WERI-Rb-1 (cell line): ENCODE measurements at regions not wholly inside any gene's neighbourhood (a gene's known extent, or its start where the extent isn't known, plus 50 kb on each side); places are given as distances from the start of the nearest gene placed in this dataset.

Source experiments
- DNase-seq: peaks from one replicate; pipeline ENCODE4 v3.0.0-alpha.2; 2020
- H3K27ac ChIP-seq: fragments of 250-450 bp; sonication (Bioruptor Pico); 2 replicates; pipeline ENCODE4 v1.5.1; 2020; ENCODE audit warnings: mild to moderate bottlenecking, moderate library complexity
- H3K27me3 ChIP-seq: fragments of 250-450 bp; sonication (Bioruptor Pico); 2 replicates; pipeline ENCODE4 v1.5.1; 2021; ENCODE audit warnings: mild to moderate bottlenecking, low read depth, moderate library complexity; ENCODE audit not compliant: insufficient read depth, severe bottlenecking
- H3K36me3 ChIP-seq: fragments of 250-450 bp; sonication (Bioruptor Pico); 2 replicates; pipeline ENCODE4 v1.5.1; 2020; ENCODE audit warnings: mild to moderate bottlenecking, moderate library complexity
- H3K4me3 ChIP-seq: 2 replicates; pipeline ENCODE4 v1.5.1; 2011; ENCODE audit warnings: low read depth, mild to moderate bottlenecking, control low read depth, low read length
- H3K9me3 ChIP-seq: fragments of 250-450 bp; sonication (Bioruptor Pico); 2 replicates; pipeline ENCODE4 v1.5.1; 2021; ENCODE audit warnings: mild to moderate bottlenecking, moderate library complexity; ENCODE audit not compliant: severe bottlenecking
- CTCF ChIP-seq: IDR thresholded peaks from 2 replicates; pipeline ENCODE4 v1.5.1; 2011; ENCODE audit warnings: low read depth, mild to moderate bottlenecking, control low read depth, inconsistent platforms, low read length

GRCh38 chr22:48306785-48307510 is 1520.7 kb downstream of the BRD1 start:
- Histone ChIP-seq H3K27ac (no peak overlapping the region), H3K9me3 (no peaks in the 10 kb centered on the region), H3K36me3 (no peaks in the 10 kb centered on the region), H3K4me3 (no peak overlapping the region), H3K27me3 (no peaks in the 10 kb centered on the region)
- no peak for TF ChIP-seq CTCF
- no peak for DNase-seq

GRCh38 chr22:48306284-48306683 is 1521.4 kb downstream of the BRD1 start:
- no peaks in the 10 kb centered on the region for H3K27me3 ChIP-seq
- TF ChIP-seq CTCF, result no peak
- H3K36me3 ChIP-seq, result no peaks in the 10 kb centered on the region
- no peak overlapping the region for H3K27ac ChIP-seq
- no peak for DNase-seq
- H3K4me3 ChIP-seq, result no peak overlapping the region
- no peaks in the 10 kb centered on the region for H3K9me3 ChIP-seq

GRCh38 chr22:48305726-48306235 is 1521.9 kb downstream of the BRD1 start:
- no peaks in the 10 kb centered on the region for H3K27me3 ChIP-seq
- no peak overlapping the region for H3K4me3 ChIP-seq
- no peak for DNase-seq
- H3K9me3 ChIP-seq, result no peaks in the 10 kb centered on the region
- no peak overlapping the region for H3K27ac ChIP-seq
- no peak for TF ChIP-seq CTCF
- H3K36me3 ChIP-seq, result no peaks in the 10 kb centered on the region

GRCh38 chr22:48303369-48303725 is 1524.3 kb downstream of the BRD1 start:
- H3K27ac ChIP-seq, result no peak overlapping the region
- H3K36me3 ChIP-seq, result no peaks in the 10 kb centered on the region
- H3K27me3 ChIP-seq, result no peaks in the 10 kb centered on the region
- TF ChIP-seq CTCF, result no peak
- no peak overlapping the region for H3K4me3 ChIP-seq
- no peaks in the 10 kb centered on the region for H3K9me3 ChIP-seq
- DNase-seq, result no peak

GRCh38 chr22:48302657-48303368 is 1524.9 kb downstream of the BRD1 start:
- no peak for DNase-seq
- Histone ChIP-seq H3K36me3 (no peaks in the 10 kb centered on the region), H3K27ac (no peak overlapping the region), H3K27me3 (no peaks in the 10 kb centered on the region), H3K9me3 (no peaks in the 10 kb centered on the region), H3K4me3 (no peak overlapping the region)
- no peak for TF ChIP-seq CTCF
